HL-60 (cell line): ENCODE measurements at regions not wholly inside any gene's neighbourhood (a gene's known extent, or its start where the extent isn't known, plus 50 kb on each side); places are given as distances from the start of the nearest gene placed in this dataset.

ENCODE experiments used
- DNase-seq, 2 experiments: peaks; one replicate each; pipeline ENCODE4 v3.0.0-alpha.2; 2010 to 2020; ENCODE audit warnings: low read depth in 1 of 2, low spot score in 1 of 2
- H3K27ac ChIP-seq: fragments of 250-450 bp; sonication (Bioruptor Pico); replicated peaks from 2 replicates; pipeline ENCODE4 v1.5.1; 2020; ENCODE audit warnings: mild to moderate bottlenecking, moderate library complexity
- H3K27me3 ChIP-seq: fragments of 250-450 bp; sonication (Bioruptor Pico); 2 replicates; pipeline ENCODE4 v1.5.1; 2021; ENCODE audit warnings: mild to moderate bottlenecking, moderate library complexity; ENCODE audit not compliant: insufficient read depth, poor library complexity, severe bottlenecking
- H3K4me3 ChIP-seq: replicated peaks from 2 replicates; pipeline ENCODE4 v1.5.1; 2011; ENCODE audit warnings: mild to moderate bottlenecking, control low read depth, low read length; ENCODE audit not compliant: insufficient read depth
- CTCF ChIP-seq: IDR thresholded peaks from one replicate; pipeline ENCODE4 v1.5.1; 2011; ENCODE audit warnings: low read length, control low read depth, inconsistent platforms; ENCODE audit not compliant: insufficient read depth
- GABPA ChIP-seq: IDR thresholded peaks from 2 replicates; pipeline ENCODE4 v1.6.1; 2012; ENCODE audit warnings: low read depth
- POLR2AphosphoS5 ChIP-seq: IDR thresholded peaks from 2 replicates; pipeline ENCODE4 v1.6.1; 2012; ENCODE audit warnings: low read depth
- REST ChIP-seq: IDR thresholded peaks from 2 replicates; pipeline ENCODE4 v1.6.1; 2012; ENCODE audit warnings: low read depth; ENCODE audit not compliant: insufficient replicate concordance
- SPI1 ChIP-seq: IDR thresholded peaks from 2 replicates; pipeline ENCODE4 v1.6.1; 2012; ENCODE audit warnings: low read depth, mild to moderate bottlenecking, borderline replicate concordance

GRCh38 chr3:117881210-117881609 lies 1153.4 kb downstream of the IGSF11 start:
- Histone ChIP-seq H3K4me3 (no peak overlapping the region), H3K27ac (no peak overlapping the region), H3K27me3 (no peaks in the 10 kb centered on the region)
- no peak for TF ChIP-seq SPI1
- no peak for TF ChIP-seq POLR2AphosphoS5
- TF ChIP-seq GABPA: no peak
- TF ChIP-seq CTCF: no peak
- no peak for TF ChIP-seq REST
- no peak for DNase-seq

- TF ChIP-seq CTCF: no peak
- TF ChIP-seq SPI1: peak; percentile 53; the same call in 1 of the 2 replicates
- no peak overlapping the region for H3K4me3 ChIP-seq
- no peak overlapping the region for H3K27ac ChIP-seq
- no peaks in the 10 kb centered on the region for H3K27me3 ChIP-seq
- no peak for DNase-seq
Observed at GRCh38 chr3:117885011-117885441, 1149.6 kb downstream of the IGSF11 start.

- H3K4me3 ChIP-seq: no peak overlapping the region
- no peak for TF ChIP-seq CTCF
- no peak for TF ChIP-seq SPI1
- no peak for TF ChIP-seq GABPA
- TF ChIP-seq REST: no peak
- no peak for TF ChIP-seq POLR2AphosphoS5
- DNase-seq: no peak
- no peak overlapping the region for H3K27ac ChIP-seq
- no peaks in the 10 kb centered on the region for H3K27me3 ChIP-seq
Observed at GRCh38 chr3:117886147-117886546, 1148.5 kb downstream of the IGSF11 start.

- H3K27ac ChIP-seq: no peak overlapping the region
Observed at GRCh38 chr3:117887031-117887430, 1147.6 kb downstream of the IGSF11 start.

More at GRCh38 chr3:117887031-117887430, 1147.6 kb downstream of the IGSF11 start:
- TF ChIP-seq REST: no peak
- TF ChIP-seq SPI1: no peak
- no peak overlapping the region for H3K4me3 ChIP-seq
- no peak for DNase-seq
- no peaks in the 10 kb centered on the region for H3K27me3 ChIP-seq
